ENCODE measurements at regions not wholly inside any gene's neighbourhood (a gene's known extent, or its start where the extent isn't known, plus 50 kb on each side); places are given as distances from the start of the nearest gene placed in this dataset.

DNA sequence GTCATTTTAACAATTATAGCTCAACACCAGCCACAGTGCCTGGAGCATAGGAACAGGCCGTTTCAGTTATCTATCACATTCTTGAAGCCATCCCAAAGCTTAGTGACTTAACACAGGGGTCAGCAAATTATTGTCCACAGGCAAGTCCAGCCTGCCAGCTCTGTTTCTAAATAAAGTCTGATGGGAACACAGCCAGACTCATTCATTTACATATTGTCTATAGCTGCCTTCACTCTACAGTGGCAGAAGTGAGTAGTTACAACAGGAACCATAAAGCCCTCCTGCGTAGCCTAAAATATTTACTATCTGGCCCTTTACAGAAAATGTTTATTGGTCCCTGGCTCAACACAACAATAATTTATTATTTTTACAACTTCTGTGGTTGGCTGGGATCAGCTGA is 407.5 kb upstream of the AUTS2 start:
- Histone ChIP-seq H3K4me1 (ENCODE audit: control insufficient read depth in 1 of 2, insufficient read depth in 2 of 2, low read length in 2 of 2) (no peaks in the 10 kb centered on the region), H3K4me3 (ENCODE audit: low read depth in 1 of 2, low read length in 2 of 2) (no peak overlapping the region), H3K9me3 (ENCODE audit: control insufficient read depth in 1 of 2, low read length in 2 of 2) (no peaks in the 10 kb centered on the region), H3K27ac (ENCODE audit: low read depth, low read length) (no peak overlapping the region), H3K27me3 (ENCODE audit: control insufficient read depth in 1 of 2, insufficient read depth in 2 of 2, low read length in 2 of 2) (no peaks in the 10 kb centered on the region), H3K9ac (ENCODE audit: low read depth in 1 of 2, low read length in 2 of 2) (no peak overlapping the region), H3K36me3 (ENCODE audit: control insufficient read depth in 1 of 2, insufficient read depth in 2 of 2, low read length in 2 of 2) (no peaks in the 10 kb centered on the region)

DNA sequence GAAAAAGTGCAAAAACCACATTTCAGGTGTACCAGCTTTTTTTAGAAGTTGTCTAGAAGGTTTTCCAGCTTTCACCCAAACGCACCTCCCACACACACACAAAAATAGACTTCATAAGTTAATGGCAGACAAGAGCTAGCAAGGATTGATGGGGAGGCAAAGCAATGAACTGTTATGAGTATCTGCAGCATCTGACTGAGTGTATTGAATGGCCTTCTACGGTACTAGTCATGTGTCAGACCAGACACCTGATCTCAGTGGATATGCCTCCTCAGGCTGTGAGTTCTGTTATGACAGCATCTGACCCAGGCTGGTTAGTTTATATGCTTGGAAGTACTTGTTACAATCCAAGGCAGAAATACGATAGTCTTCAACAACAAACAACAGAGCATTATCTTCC is 406.1 kb upstream of the AUTS2 start:
- Histone ChIP-seq H3K4me1 (ENCODE audit: control insufficient read depth in 1 of 2, insufficient read depth in 2 of 2, low read length in 2 of 2) (no peaks in the 10 kb centered on the region), H3K4me3 (ENCODE audit: low read depth in 1 of 2, low read length in 2 of 2) (no peak overlapping the region), H3K36me3 (ENCODE audit: control insufficient read depth in 1 of 2, insufficient read depth in 2 of 2, low read length in 2 of 2) (no peaks in the 10 kb centered on the region), H3K27me3 (ENCODE audit: control insufficient read depth in 1 of 2, insufficient read depth in 2 of 2, low read length in 2 of 2) (no peaks in the 10 kb centered on the region), H3K9me3 (ENCODE audit: control insufficient read depth in 1 of 2, low read length in 2 of 2) (no peaks in the 10 kb centered on the region), H3K27ac (ENCODE audit: low read depth, low read length) (no peak overlapping the region), H3K9ac (ENCODE audit: low read depth in 1 of 2, low read length in 2 of 2) (no peak overlapping the region)

DNA sequence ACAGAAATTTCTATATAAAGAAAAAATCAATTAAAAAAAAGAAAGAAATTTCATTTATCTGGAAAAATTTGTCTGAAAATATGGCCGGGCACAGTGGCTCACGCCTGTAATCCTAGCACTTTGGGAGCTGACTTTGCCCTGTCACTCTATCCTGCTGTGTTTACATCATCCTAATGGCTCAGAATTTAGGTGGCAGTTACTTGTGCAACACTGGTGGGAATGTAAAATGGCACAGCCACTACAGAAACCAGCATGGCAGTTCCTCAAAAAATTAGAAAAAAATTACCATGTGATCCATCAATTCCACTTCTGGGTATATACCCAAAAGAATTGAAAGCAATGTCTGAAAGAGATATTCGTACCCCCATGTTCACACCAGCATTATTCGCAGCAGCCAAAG is 405.2 kb upstream of the AUTS2 start:
- H3K27ac ChIP-seq (ENCODE audit: low read depth, low read length): no peak overlapping the region
- H3K36me3 ChIP-seq (ENCODE audit: control insufficient read depth in 1 of 2, insufficient read depth in 2 of 2, low read length in 2 of 2): no peaks in the 10 kb centered on the region
- no peak overlapping the region for H3K9ac ChIP-seq (ENCODE audit: low read depth in 1 of 2, low read length in 2 of 2)
- H3K27me3 ChIP-seq (ENCODE audit: control insufficient read depth in 1 of 2, insufficient read depth in 2 of 2, low read length in 2 of 2): no peaks in the 10 kb centered on the region
- no peak overlapping the region for H3K4me3 ChIP-seq (ENCODE audit: low read depth in 1 of 2, low read length in 2 of 2)
- no peaks in the 10 kb centered on the region for H3K4me1 ChIP-seq (ENCODE audit: control insufficient read depth in 1 of 2, insufficient read depth in 2 of 2, low read length in 2 of 2)
- H3K9me3 ChIP-seq (ENCODE audit: control insufficient read depth in 1 of 2, low read length in 2 of 2): peaks cover 0 to 2% of the 10 kb centered on the region in 2 donors

DNA sequence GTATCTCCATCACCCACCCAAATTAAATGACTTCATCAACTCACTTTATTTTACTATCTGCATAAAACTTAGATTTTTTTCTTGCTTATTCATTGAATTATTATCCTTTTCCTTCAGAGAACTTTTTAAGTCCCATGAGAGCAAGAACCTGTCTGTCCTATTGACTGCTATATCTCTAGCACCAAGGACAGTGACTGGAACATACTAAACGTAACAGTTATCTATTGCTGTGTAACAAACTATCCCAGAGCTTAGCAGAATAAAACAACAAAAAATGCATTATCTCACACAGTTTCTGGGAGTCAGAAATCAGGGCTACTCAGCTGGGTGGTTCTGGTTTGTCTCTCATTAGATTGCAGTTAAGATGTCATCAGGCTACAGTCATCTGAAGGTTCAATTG is 401.7 kb upstream of the AUTS2 start:
- Histone ChIP-seq H3K4me3 (ENCODE audit: low read depth in 1 of 2, low read length in 2 of 2) (no peak overlapping the region), H3K9ac (ENCODE audit: low read depth in 1 of 2, low read length in 2 of 2) (no peak overlapping the region), H3K27ac (ENCODE audit: low read depth, low read length) (no peak overlapping the region), H3K9me3 (ENCODE audit: control insufficient read depth in 1 of 2, low read length in 2 of 2) (peaks cover 3 to 4% of the 10 kb centered on the region in 2 donors), H3K36me3 (ENCODE audit: control insufficient read depth in 1 of 2, insufficient read depth in 2 of 2, low read length in 2 of 2) (no peaks in the 10 kb centered on the region), H3K4me1 (ENCODE audit: control insufficient read depth in 1 of 2, insufficient read depth in 2 of 2, low read length in 2 of 2) (no peaks in the 10 kb centered on the region), H3K27me3 (ENCODE audit: control insufficient read depth in 1 of 2, insufficient read depth in 2 of 2, low read length in 2 of 2) (no peaks in the 10 kb centered on the region)

DNA sequence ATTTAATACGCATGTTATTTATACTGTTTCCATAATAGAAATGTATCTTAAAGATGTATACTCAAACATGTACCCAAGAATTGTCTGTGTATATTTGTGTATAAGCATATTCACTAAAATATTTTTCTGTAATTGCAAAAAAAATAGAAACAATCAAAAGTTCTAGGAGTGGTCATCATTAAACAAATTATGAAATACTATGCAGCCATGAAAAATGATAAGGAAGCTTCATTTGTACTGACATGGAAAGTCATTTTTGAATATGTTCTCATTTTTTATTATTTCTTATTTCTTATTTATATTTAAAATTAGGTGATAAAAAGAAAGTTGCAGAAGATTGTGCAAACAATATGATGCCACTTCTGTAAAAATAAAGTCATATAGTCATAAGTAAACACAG is 400.0 kb upstream of the AUTS2 start:
- H3K4me3 ChIP-seq (ENCODE audit: low read depth in 1 of 2, low read length in 2 of 2): no peak overlapping the region
- H3K27ac ChIP-seq (ENCODE audit: low read depth, low read length): no peak overlapping the region
- no peaks in the 10 kb centered on the region for H3K27me3 ChIP-seq (ENCODE audit: control insufficient read depth in 1 of 2, insufficient read depth in 2 of 2, low read length in 2 of 2)
- no peak overlapping the region for H3K9ac ChIP-seq (ENCODE audit: low read depth in 1 of 2, low read length in 2 of 2)
- peaks cover 3 to 4% of the 10 kb centered on the region in 2 donors for H3K9me3 ChIP-seq (ENCODE audit: control insufficient read depth in 1 of 2, low read length in 2 of 2)
- H3K4me1 ChIP-seq (ENCODE audit: control insufficient read depth in 1 of 2, insufficient read depth in 2 of 2, low read length in 2 of 2): no peaks in the 10 kb centered on the region
- H3K36me3 ChIP-seq (ENCODE audit: control insufficient read depth in 1 of 2, insufficient read depth in 2 of 2, low read length in 2 of 2): no peaks in the 10 kb centered on the region

DNA sequence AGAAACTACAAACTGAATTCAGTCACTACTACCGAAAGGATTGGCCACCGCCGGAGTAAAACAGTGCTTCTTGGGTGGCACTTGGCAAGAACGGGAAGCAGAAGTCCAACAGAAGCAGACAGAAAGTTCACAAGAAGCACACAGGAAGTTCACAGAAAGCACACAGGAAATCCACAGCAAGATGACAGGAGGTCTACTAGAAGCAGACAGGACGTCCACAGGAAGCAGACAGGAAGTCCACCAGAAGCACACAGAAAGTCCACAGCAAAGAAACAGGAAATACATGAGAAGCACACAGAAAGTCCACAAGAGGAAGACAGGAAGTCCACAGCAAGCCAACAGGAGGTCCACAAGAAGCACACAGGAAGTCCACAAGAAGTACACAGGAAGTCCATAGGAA is 399.2 kb upstream of the AUTS2 start:
- no peak overlapping the region for H3K27ac ChIP-seq (ENCODE audit: low read depth, low read length)
- H3K4me3 ChIP-seq (ENCODE audit: low read depth in 1 of 2, low read length in 2 of 2): no peak overlapping the region
- no peak overlapping the region for H3K9ac ChIP-seq (ENCODE audit: low read depth in 1 of 2, low read length in 2 of 2)
- no peaks in the 10 kb centered on the region for H3K27me3 ChIP-seq (ENCODE audit: control insufficient read depth in 1 of 2, insufficient read depth in 2 of 2, low read length in 2 of 2)
- H3K9me3 ChIP-seq (ENCODE audit: control insufficient read depth in 1 of 2, low read length in 2 of 2): peaks cover 3 to 4% of the 10 kb centered on the region in 2 donors
- no peaks in the 10 kb centered on the region for H3K36me3 ChIP-seq (ENCODE audit: control insufficient read depth in 1 of 2, insufficient read depth in 2 of 2, low read length in 2 of 2)
- no peaks in the 10 kb centered on the region for H3K4me1 ChIP-seq (ENCODE audit: control insufficient read depth in 1 of 2, insufficient read depth in 2 of 2, low read length in 2 of 2)

DNA sequence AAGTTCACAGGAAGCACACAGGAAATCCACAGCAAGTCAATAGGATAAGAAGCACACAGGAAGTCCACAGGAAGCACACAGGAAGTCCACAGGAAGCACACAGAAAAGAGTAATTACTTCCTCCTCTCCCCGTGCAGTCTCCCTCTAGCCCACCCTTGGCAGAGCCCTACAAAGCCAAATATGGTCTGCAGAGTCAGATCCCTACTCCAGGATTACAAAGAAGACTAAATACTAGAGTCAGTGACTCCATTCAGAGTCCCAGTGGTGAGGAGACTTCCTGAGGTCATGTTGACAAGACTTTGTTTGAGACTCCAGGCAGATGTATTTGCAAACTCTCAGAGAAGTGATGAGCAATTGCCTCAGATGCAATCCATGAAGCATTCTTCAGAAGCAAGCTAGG is 398.6 kb upstream of the AUTS2 start:
- Histone ChIP-seq H3K9ac (ENCODE audit: low read depth in 1 of 2, low read length in 2 of 2) (no peak overlapping the region), H3K27me3 (ENCODE audit: control insufficient read depth in 1 of 2, insufficient read depth in 2 of 2, low read length in 2 of 2) (no peaks in the 10 kb centered on the region), H3K36me3 (ENCODE audit: control insufficient read depth in 1 of 2, insufficient read depth in 2 of 2, low read length in 2 of 2) (no peaks in the 10 kb centered on the region), H3K4me3 (ENCODE audit: low read depth in 1 of 2, low read length in 2 of 2) (no peak overlapping the region), H3K27ac (ENCODE audit: low read depth, low read length) (no peak overlapping the region), H3K9me3 (ENCODE audit: control insufficient read depth in 1 of 2, low read length in 2 of 2) (peaks cover 3 to 4% of the 10 kb centered on the region in 2 donors), H3K4me1 (ENCODE audit: control insufficient read depth in 1 of 2, insufficient read depth in 2 of 2, low read length in 2 of 2) (no peaks in the 10 kb centered on the region)

DNA sequence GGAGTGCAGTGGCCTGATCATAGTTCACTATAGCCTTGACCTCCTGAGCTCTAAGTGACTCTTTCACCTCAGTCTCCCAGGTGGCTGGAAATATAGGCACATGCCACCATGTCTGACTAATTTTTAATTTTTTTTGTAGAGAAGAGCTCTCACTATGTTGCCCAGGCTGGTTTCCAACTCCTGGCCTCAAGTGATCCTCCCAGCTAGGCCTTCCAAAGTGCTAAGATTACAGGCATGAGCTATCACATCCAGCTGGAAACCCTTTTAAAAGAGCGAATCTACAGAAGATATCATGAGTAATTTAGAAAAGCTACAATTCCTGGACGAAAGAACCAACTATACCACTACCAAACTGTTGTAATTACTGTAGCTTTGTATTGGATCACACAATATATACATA is 394.4 kb upstream of the AUTS2 start:
- no peak overlapping the region for H3K27ac ChIP-seq (ENCODE audit: low read depth, low read length)
- H3K4me1 ChIP-seq (ENCODE audit: control insufficient read depth in 1 of 2, insufficient read depth in 2 of 2, low read length in 2 of 2): no peaks in the 10 kb centered on the region
- H3K9ac ChIP-seq (ENCODE audit: low read depth in 1 of 2, low read length in 2 of 2): no peak overlapping the region
- no peak overlapping the region for H3K4me3 ChIP-seq (ENCODE audit: low read depth in 1 of 2, low read length in 2 of 2)
- H3K27me3 ChIP-seq (ENCODE audit: control insufficient read depth in 1 of 2, insufficient read depth in 2 of 2, low read length in 2 of 2): no peaks in the 10 kb centered on the region
- no peaks in the 10 kb centered on the region for H3K36me3 ChIP-seq (ENCODE audit: control insufficient read depth in 1 of 2, insufficient read depth in 2 of 2, low read length in 2 of 2)
- peaks cover 0 to 3% of the 10 kb centered on the region in 2 donors for H3K9me3 ChIP-seq (ENCODE audit: control insufficient read depth in 1 of 2, low read length in 2 of 2)

DNA sequence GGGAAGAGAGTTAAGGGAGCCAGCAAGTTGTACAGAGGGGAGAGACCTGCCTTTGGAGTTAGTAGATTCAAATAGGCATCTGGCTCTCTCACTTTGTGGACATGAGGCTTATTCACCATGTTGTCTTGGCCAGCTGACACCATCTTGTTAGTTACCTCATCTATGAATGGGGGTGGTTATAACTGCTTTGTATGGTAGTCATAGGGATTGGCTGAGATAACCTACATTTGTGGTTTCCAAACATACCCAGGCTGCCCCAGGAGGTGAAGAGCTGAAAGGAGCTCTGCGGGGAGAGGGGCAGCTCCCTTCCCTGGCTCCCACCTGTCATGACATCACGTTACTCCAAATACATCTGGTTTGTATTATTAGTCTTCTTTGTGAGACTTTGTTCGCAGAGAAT is 393.3 kb upstream of the AUTS2 start:
- no peaks in the 10 kb centered on the region for H3K27me3 ChIP-seq (ENCODE audit: control insufficient read depth in 1 of 2, insufficient read depth in 2 of 2, low read length in 2 of 2)
- no peaks in the 10 kb centered on the region for H3K9me3 ChIP-seq (ENCODE audit: control insufficient read depth in 1 of 2, low read length in 2 of 2)
- H3K36me3 ChIP-seq (ENCODE audit: control insufficient read depth in 1 of 2, insufficient read depth in 2 of 2, low read length in 2 of 2): no peaks in the 10 kb centered on the region
- no peak overlapping the region for H3K9ac ChIP-seq (ENCODE audit: low read depth in 1 of 2, low read length in 2 of 2)
- H3K27ac ChIP-seq (ENCODE audit: low read depth, low read length): no peak overlapping the region
- H3K4me3 ChIP-seq (ENCODE audit: low read depth in 1 of 2, low read length in 2 of 2): no peak overlapping the region
- H3K4me1 ChIP-seq (ENCODE audit: control insufficient read depth in 1 of 2, insufficient read depth in 2 of 2, low read length in 2 of 2): no peaks in the 10 kb centered on the region

DNA sequence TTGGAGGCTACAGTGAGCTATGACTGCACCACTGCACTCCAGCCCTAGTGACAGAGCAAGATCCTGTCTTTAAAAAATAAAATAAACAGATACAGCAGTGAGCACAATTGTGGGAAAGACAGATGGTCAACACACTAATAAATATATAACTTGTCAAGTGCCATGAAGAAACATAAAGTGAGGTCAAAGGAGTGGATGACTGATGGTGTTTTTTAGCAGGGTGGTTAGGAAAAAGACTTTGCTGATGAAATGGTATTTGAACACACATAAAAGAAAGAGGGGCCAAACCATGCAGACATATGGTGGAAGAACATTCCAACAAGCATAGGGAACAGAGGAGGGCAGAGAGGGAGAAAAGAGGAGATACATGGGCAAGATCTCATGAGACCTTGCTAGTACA is 392.7 kb upstream of the AUTS2 start:
- Histone ChIP-seq H3K9ac (ENCODE audit: low read depth in 1 of 2, low read length in 2 of 2) (no peak overlapping the region), H3K4me3 (ENCODE audit: low read depth in 1 of 2, low read length in 2 of 2) (no peak overlapping the region), H3K9me3 (ENCODE audit: control insufficient read depth in 1 of 2, low read length in 2 of 2) (no peaks in the 10 kb centered on the region), H3K27me3 (ENCODE audit: control insufficient read depth in 1 of 2, insufficient read depth in 2 of 2, low read length in 2 of 2) (no peaks in the 10 kb centered on the region), H3K4me1 (ENCODE audit: control insufficient read depth in 1 of 2, insufficient read depth in 2 of 2, low read length in 2 of 2) (no peaks in the 10 kb centered on the region), H3K36me3 (ENCODE audit: control insufficient read depth in 1 of 2, insufficient read depth in 2 of 2, low read length in 2 of 2) (no peaks in the 10 kb centered on the region), H3K27ac (ENCODE audit: low read depth, low read length) (no peak overlapping the region)

DNA sequence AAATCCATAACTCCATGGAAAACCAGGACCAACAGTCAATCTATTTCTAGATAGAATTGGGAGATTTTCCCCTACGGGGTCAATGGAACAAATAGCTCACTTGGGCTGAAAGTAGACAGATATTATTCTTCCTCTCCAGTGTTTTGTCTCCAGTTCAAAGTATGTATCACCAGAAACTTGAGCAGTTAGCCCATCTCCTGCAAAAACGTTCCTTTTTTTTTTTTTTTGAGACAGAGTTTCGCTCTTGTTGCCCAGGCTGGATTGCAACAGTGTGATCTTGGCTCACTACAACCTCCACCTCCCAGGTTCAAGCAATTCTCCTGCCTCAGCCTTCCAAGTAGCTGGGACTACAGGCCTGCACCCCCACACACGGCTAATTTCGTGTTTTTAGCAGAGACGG is 390.0 kb upstream of the AUTS2 start:
- H3K27me3 ChIP-seq (ENCODE audit: control insufficient read depth in 1 of 2, insufficient read depth in 2 of 2, low read length in 2 of 2): no peaks in the 10 kb centered on the region
- no peaks in the 10 kb centered on the region for H3K9me3 ChIP-seq (ENCODE audit: control insufficient read depth in 1 of 2, low read length in 2 of 2)
- no peak overlapping the region for H3K4me3 ChIP-seq (ENCODE audit: low read depth in 1 of 2, low read length in 2 of 2)
- no peaks in the 10 kb centered on the region for H3K36me3 ChIP-seq (ENCODE audit: control insufficient read depth in 1 of 2, insufficient read depth in 2 of 2, low read length in 2 of 2)
- H3K27ac ChIP-seq (ENCODE audit: low read depth, low read length): no peak overlapping the region
- no peaks in the 10 kb centered on the region for H3K4me1 ChIP-seq (ENCODE audit: control insufficient read depth in 1 of 2, insufficient read depth in 2 of 2, low read length in 2 of 2)
- H3K9ac ChIP-seq (ENCODE audit: low read depth in 1 of 2, low read length in 2 of 2): no peak overlapping the region
